ENCODE measurements at regions not wholly inside any gene's neighbourhood (a gene's known extent, or its start where the extent isn't known, plus 50 kb on each side); places are given as distances from the start of the nearest gene placed in this dataset.

- Histone ChIP-seq H3K36me3 (ENCODE audit: control insufficient read depth, insufficient read depth, low read length) (no peaks in the 10 kb centered on the region), H3K9me3 (ENCODE audit: control insufficient read depth, insufficient read depth, low read length) (no peaks in the 10 kb centered on the region), H3K27me3 (ENCODE audit: control insufficient read depth, insufficient read depth, low read length) (no peaks in the 10 kb centered on the region), H3K4me3 (ENCODE audit: low read depth, low read length) (no peak overlapping the region), H3K4me1 (ENCODE audit: control insufficient read depth, insufficient read depth, low read length) (no peaks in the 10 kb centered on the region), H3K9ac (ENCODE audit: low read depth, low read length) (no peak overlapping the region)
Observed at GRCh38 chr9:99561961-99562565, 259.6 kb upstream of the NR4A3 start.

GRCh38 chr9:99563364-99563763 is 258.3 kb upstream of the NR4A3 start:
- Histone ChIP-seq H3K36me3 (ENCODE audit: control insufficient read depth, insufficient read depth, low read length) (no peaks in the 10 kb centered on the region), H3K4me1 (ENCODE audit: control insufficient read depth, insufficient read depth, low read length) (no peaks in the 10 kb centered on the region), H3K4me3 (ENCODE audit: low read depth, low read length) (no peak overlapping the region), H3K27me3 (ENCODE audit: control insufficient read depth, insufficient read depth, low read length) (no peaks in the 10 kb centered on the region), H3K9ac (ENCODE audit: low read depth, low read length) (no peak overlapping the region), H3K9me3 (ENCODE audit: control insufficient read depth, insufficient read depth, low read length) (no peaks in the 10 kb centered on the region)

GRCh38 chr9:99565203-99565602 is 256.5 kb upstream of the NR4A3 start:
- Histone ChIP-seq H3K9ac (ENCODE audit: low read depth, low read length) (no peak overlapping the region), H3K27me3 (ENCODE audit: control insufficient read depth, insufficient read depth, low read length) (no peaks in the 10 kb centered on the region), H3K4me3 (ENCODE audit: low read depth, low read length) (no peak overlapping the region), H3K9me3 (ENCODE audit: control insufficient read depth, insufficient read depth, low read length) (no peaks in the 10 kb centered on the region), H3K36me3 (ENCODE audit: control insufficient read depth, insufficient read depth, low read length) (no peaks in the 10 kb centered on the region), H3K4me1 (ENCODE audit: control insufficient read depth, insufficient read depth, low read length) (no peaks in the 10 kb centered on the region)

GRCh38 chr9:99567436-99567835 is 254.2 kb upstream of the NR4A3 start:
- no peaks in the 10 kb centered on the region for H3K27me3 ChIP-seq (ENCODE audit: control insufficient read depth, insufficient read depth, low read length)
- H3K36me3 ChIP-seq (ENCODE audit: control insufficient read depth, insufficient read depth, low read length): no peaks in the 10 kb centered on the region
- no peaks in the 10 kb centered on the region for H3K9me3 ChIP-seq (ENCODE audit: control insufficient read depth, insufficient read depth, low read length)
- H3K4me3 ChIP-seq (ENCODE audit: low read depth, low read length): no peak overlapping the region
- H3K4me1 ChIP-seq (ENCODE audit: control insufficient read depth, insufficient read depth, low read length): no peaks in the 10 kb centered on the region
- H3K9ac ChIP-seq (ENCODE audit: low read depth, low read length): no peak overlapping the region

- no peaks in the 10 kb centered on the region for H3K36me3 ChIP-seq (ENCODE audit: control insufficient read depth, insufficient read depth, low read length)
- no peak overlapping the region for H3K4me3 ChIP-seq (ENCODE audit: low read depth, low read length)
- no peaks in the 10 kb centered on the region for H3K27me3 ChIP-seq (ENCODE audit: control insufficient read depth, insufficient read depth, low read length)
- no peaks in the 10 kb centered on the region for H3K9me3 ChIP-seq (ENCODE audit: control insufficient read depth, insufficient read depth, low read length)
- H3K9ac ChIP-seq (ENCODE audit: low read depth, low read length): no peak overlapping the region
- no peaks in the 10 kb centered on the region for H3K4me1 ChIP-seq (ENCODE audit: control insufficient read depth, insufficient read depth, low read length)
Observed at GRCh38 chr9:99569840-99570239, 251.8 kb upstream of the NR4A3 start.

- Histone ChIP-seq H3K36me3 (ENCODE audit: control insufficient read depth, insufficient read depth, low read length) (no peaks in the 10 kb centered on the region), H3K9me3 (ENCODE audit: control insufficient read depth, insufficient read depth, low read length) (no peaks in the 10 kb centered on the region), H3K4me3 (ENCODE audit: low read depth, low read length) (no peak overlapping the region), H3K27me3 (ENCODE audit: control insufficient read depth, insufficient read depth, low read length) (no peaks in the 10 kb centered on the region), H3K4me1 (ENCODE audit: control insufficient read depth, insufficient read depth, low read length) (peaks cover 7% of the 10 kb centered on the region), H3K9ac (ENCODE audit: low read depth, low read length) (no peak overlapping the region)
Observed at GRCh38 chr9:99572567-99572966, 249.1 kb upstream of the NR4A3 start.

- H3K27me3 ChIP-seq (ENCODE audit: control insufficient read depth, insufficient read depth, low read length): no peaks in the 10 kb centered on the region
- H3K4me3 ChIP-seq (ENCODE audit: low read depth, low read length): no peak overlapping the region
- no peaks in the 10 kb centered on the region for H3K9me3 ChIP-seq (ENCODE audit: control insufficient read depth, insufficient read depth, low read length)
- peaks cover 7% of the 10 kb centered on the region for H3K4me1 ChIP-seq (ENCODE audit: control insufficient read depth, insufficient read depth, low read length)
- no peak overlapping the region for H3K9ac ChIP-seq (ENCODE audit: low read depth, low read length)
- no peaks in the 10 kb centered on the region for H3K36me3 ChIP-seq (ENCODE audit: control insufficient read depth, insufficient read depth, low read length)
Observed at GRCh38 chr9:99573085-99573484, 248.6 kb upstream of the NR4A3 start.

- Histone ChIP-seq H3K36me3 (ENCODE audit: control insufficient read depth, insufficient read depth, low read length) (no peaks in the 10 kb centered on the region), H3K9me3 (ENCODE audit: control insufficient read depth, insufficient read depth, low read length) (no peaks in the 10 kb centered on the region), H3K27me3 (ENCODE audit: control insufficient read depth, insufficient read depth, low read length) (no peaks in the 10 kb centered on the region), H3K4me1 (ENCODE audit: control insufficient read depth, insufficient read depth, low read length) (peaks cover 7% of the 10 kb centered on the region), H3K4me3 (ENCODE audit: low read depth, low read length) (no peak overlapping the region), H3K9ac (ENCODE audit: low read depth, low read length) (no peak overlapping the region)
Observed at GRCh38 chr9:99573886-99574285, 247.8 kb upstream of the NR4A3 start.

- peaks cover 7% of the 10 kb centered on the region for H3K4me1 ChIP-seq (ENCODE audit: control insufficient read depth, insufficient read depth, low read length)
- H3K4me3 ChIP-seq (ENCODE audit: low read depth, low read length): no peak overlapping the region
- H3K27me3 ChIP-seq (ENCODE audit: control insufficient read depth, insufficient read depth, low read length): no peaks in the 10 kb centered on the region
- H3K9me3 ChIP-seq (ENCODE audit: control insufficient read depth, insufficient read depth, low read length): no peaks in the 10 kb centered on the region
- no peak overlapping the region for H3K9ac ChIP-seq (ENCODE audit: low read depth, low read length)
- no peaks in the 10 kb centered on the region for H3K36me3 ChIP-seq (ENCODE audit: control insufficient read depth, insufficient read depth, low read length)
Observed at GRCh38 chr9:99576002-99576401, 245.7 kb upstream of the NR4A3 start.

GRCh38 chr9:99576876-99577275 is 244.8 kb upstream of the NR4A3 start:
- no peak overlapping the region for H3K9ac ChIP-seq (ENCODE audit: low read depth, low read length)
- no peaks in the 10 kb centered on the region for H3K27me3 ChIP-seq (ENCODE audit: control insufficient read depth, insufficient read depth, low read length)
- no peaks in the 10 kb centered on the region for H3K36me3 ChIP-seq (ENCODE audit: control insufficient read depth, insufficient read depth, low read length)
- peaks cover 7% of the 10 kb centered on the region for H3K4me1 ChIP-seq (ENCODE audit: control insufficient read depth, insufficient read depth, low read length)
- H3K9me3 ChIP-seq (ENCODE audit: control insufficient read depth, insufficient read depth, low read length): no peaks in the 10 kb centered on the region
- H3K4me3 ChIP-seq (ENCODE audit: low read depth, low read length): no peak overlapping the region

GRCh38 chr9:99577351-99577750 is 244.3 kb upstream of the NR4A3 start:
- no peak overlapping the region for H3K4me3 ChIP-seq (ENCODE audit: low read depth, low read length)
- H3K9me3 ChIP-seq (ENCODE audit: control insufficient read depth, insufficient read depth, low read length): no peaks in the 10 kb centered on the region
- H3K4me1 ChIP-seq (ENCODE audit: control insufficient read depth, insufficient read depth, low read length): peaks cover 7% of the 10 kb centered on the region
- H3K27me3 ChIP-seq (ENCODE audit: control insufficient read depth, insufficient read depth, low read length): no peaks in the 10 kb centered on the region
- no peak overlapping the region for H3K9ac ChIP-seq (ENCODE audit: low read depth, low read length)
- no peaks in the 10 kb centered on the region for H3K36me3 ChIP-seq (ENCODE audit: control insufficient read depth, insufficient read depth, low read length)

- Histone ChIP-seq H3K36me3 (ENCODE audit: control insufficient read depth, insufficient read depth, low read length) (no peaks in the 10 kb centered on the region), H3K9ac (ENCODE audit: low read depth, low read length) (no peak overlapping the region), H3K27me3 (ENCODE audit: control insufficient read depth, insufficient read depth, low read length) (no peaks in the 10 kb centered on the region), H3K9me3 (ENCODE audit: control insufficient read depth, insufficient read depth, low read length) (no peaks in the 10 kb centered on the region), H3K4me3 (ENCODE audit: low read depth, low read length) (no peak overlapping the region), H3K4me1 (ENCODE audit: control insufficient read depth, insufficient read depth, low read length) (peaks cover 7% of the 10 kb centered on the region)
Observed at GRCh38 chr9:99578666-99579065, 243.0 kb upstream of the NR4A3 start.
